ENCODE measurements at regions not wholly inside any gene's neighbourhood (a gene's known extent, or its start where the extent isn't known, plus 50 kb on each side); places are given as distances from the start of the nearest gene placed in this dataset.

GRCh38 chr12:125593269-125593668, 528.0 kb downstream of the AACS start:
- no peak overlapping the region for H3K4ac ChIP-seq (replicated peaks; ENCODE audit: insufficient read length, low read depth, low read length)
- H4K91ac ChIP-seq (replicated peaks; ENCODE audit: insufficient read length, low read length), result no peak overlapping the region
- no peak overlapping the region for H4K8ac ChIP-seq (ENCODE audit: extremely low read depth, insufficient read depth, low read length)
- 100% methylated on average over 1 of the region's 1 CpG; no CpG with 5 or more reads in 1 of the 2 experiments for WGBS, 2 experiments (ENCODE audit: extremely low coverage in 1 of 2, insufficient coverage in 1 of 2, insufficient read length in 1 of 2, insufficient replicate concordance in 2 of 2, low coverage in 1 of 2, low lambda C conversion rate in 2 of 2, missing lambda C conversion rate in 1 of 2)
- H2BK5ac ChIP-seq (ENCODE audit: low read depth, low read length), result no peak overlapping the region
- H2AFZ ChIP-seq (ENCODE audit: low read length), result no peak overlapping the region
- H3K56ac ChIP-seq (replicated peaks; ENCODE audit: insufficient read length, low read depth, low read length), result no peak overlapping the region
- no peak overlapping the region for H2BK15ac ChIP-seq (ENCODE audit: low read length)
- H2BK12ac ChIP-seq (ENCODE audit: low read depth, low read length), result no peak overlapping the region
- H3K9ac ChIP-seq (replicated peaks in 1 of 4; ENCODE audit: extremely low read depth in 1 of 4, low read depth in 3 of 4, low read length in 3 of 4), result no peak overlapping the region
- TF ChIP-seq RAD21 (IDR thresholded peaks at IDR 0.05 in 1 of 2, conservative IDR thresholded peaks at IDR 0.05 in 1 of 2; ENCODE audit: low read depth in 2 of 2, low read length in 2 of 2) (no peak), HDAC2 (IDR thresholded peaks at IDR 0.05; ENCODE audit: borderline replicate concordance in 1 of 2, low read depth in 2 of 2, low read length in 2 of 2) (no peak), FOSL1 (IDR thresholded peaks at IDR 0.05; ENCODE audit: insufficient read depth, low read depth, low read length) (no peak), TCF12 (IDR thresholded peaks at IDR 0.05; ENCODE audit: low read depth, low read length) (no peak), RBBP5 (IDR thresholded peaks at IDR 0.05; ENCODE audit: borderline replicate concordance, low read depth, low read length) (no peak), RNF2 (IDR thresholded peaks at IDR 0.05; ENCODE audit: borderline replicate concordance, low read depth, low read length, missing control alignments, poor library complexity, severe bottlenecking) (no peak), POLR2AphosphoS5 (IDR thresholded peaks at IDR 0.05; ENCODE audit: low read depth, low read length) (no peak), RXRA (IDR thresholded peaks at IDR 0.05; ENCODE audit: insufficient read depth, low read depth, low read length) (no peak), TAF7 (optimal IDR thresholded peaks at IDR 0.05; ENCODE audit: borderline replicate concordance, low read depth, low read length) (no peak)
- H3K18ac ChIP-seq (ENCODE audit: extremely low read depth, low read length), result no peak overlapping the region
- no peaks in the 10 kb centered on the region for H3K4me1 ChIP-seq (replicated peaks in 1 of 4; ENCODE audit: control insufficient read depth in 3 of 4, insufficient read depth in 4 of 4, low read length in 3 of 4)
- H3K27ac ChIP-seq (ENCODE audit: low read depth, low read length), result no peak overlapping the region
- FAIRE-seq, result no peak
- H3K9me3 ChIP-seq (ENCODE audit: insufficient read depth in 2 of 2, low read depth in 1 of 2, low read length in 1 of 2), result peaks cover 0 to 4% of the 10 kb centered on the region in 2 experiments; a peak in 1 of 4 replicates
- H3K23me2 ChIP-seq (ENCODE audit: low read depth, low read length), result no peaks in the 10 kb centered on the region
- H3K4me3 ChIP-seq (ENCODE audit: extremely low read depth in 1 of 4, insufficient read depth in 2 of 4, low read depth in 3 of 4, low read length in 4 of 4), result no peak overlapping the region
- no peak overlapping the region for H3K14ac ChIP-seq (ENCODE audit: insufficient read length)
- no peaks in the 10 kb centered on the region for H4K20me1 ChIP-seq (replicated peaks in 1 of 2; ENCODE audit: control insufficient read depth in 1 of 2, insufficient read depth in 2 of 2, low read length in 2 of 2)
- no peak overlapping the region for H2BK120ac ChIP-seq (replicated peaks; ENCODE audit: low read depth, low read length)
- no peak for DNase-seq (ENCODE audit: low read depth in 1 of 2, low spot score in 2 of 2)
- no peaks in the 10 kb centered on the region for H3K79me1 ChIP-seq (ENCODE audit: low read depth, low read length)
- H3K4me2 ChIP-seq (ENCODE audit: insufficient read depth in 1 of 2, low read depth in 2 of 2, low read length in 2 of 2), result no peak overlapping the region
- CTCF ChIA-PET (ENCODE audit: partially characterized antibody), result interaction anchor here (0.8 kb wide), 1 partner anchor 14 kb away, joined by 3 read pairs; no protein-coding TSS in a partner anchor
- H3K27me3 ChIP-seq (replicated peaks in 1 of 4; ENCODE audit: control insufficient read depth in 3 of 4, extremely low read depth in 1 of 4, insufficient read depth in 3 of 4, low read length in 3 of 4), result no peaks in the 10 kb centered on the region
- H3K79me2 ChIP-seq (ENCODE audit: control insufficient read depth in 1 of 2, insufficient read depth in 2 of 2, low read length in 2 of 2), result no peaks in the 10 kb centered on the region
- H3K36me3 ChIP-seq (ENCODE audit: control insufficient read depth in 2 of 4, insufficient read depth in 4 of 4, low read length in 3 of 4), result peaks cover 0 to 1% (median 0%) of the 10 kb centered on the region in 4 experiments; a peak in 2 of 8 replicates
- no peak overlapping the region for H2AK5ac ChIP-seq (ENCODE audit: low read depth, low read length)
- POLR2A ChIA-PET (ENCODE audit: partially characterized antibody), result no interaction called here
- H2BK20ac ChIP-seq (ENCODE audit: low read length), result no peak overlapping the region
- no peak overlapping the region for H4K5ac ChIP-seq (ENCODE audit: insufficient read length, low read depth, low read length)
- no peak overlapping the region for H3K23ac ChIP-seq (ENCODE audit: insufficient read length)
